RWPE2 (cell line): ENCODE measurements at regions not wholly inside any gene's neighbourhood (a gene's known extent, or its start where the extent isn't known, plus 50 kb on each side); places are given as distances from the start of the nearest gene placed in this dataset.
"Not testable (repeated sequence)": the region's sequence is repeated elsewhere in the genome, so short reads cannot be mapped to it uniquely, and the experiment has no call there.

Experiments used
- ATAC-seq: fragments of 200-7000 bp; cut with Tn5 transposase; 3 replicates; pipeline ENCODE4 v1.9.1; 2021; ENCODE audit warnings: low read depth
- DNase-seq: peaks from one replicate; pipeline ENCODE4 v3.0.0-alpha.2; 2020; ENCODE audit warnings: low spot score
- H3K27ac ChIP-seq: fragments of 450-650 bp; 2 replicates; pipeline ENCODE4 v1.5.1; 2017; ENCODE audit warnings: mild to moderate bottlenecking; ENCODE audit not compliant: poor library complexity, severe bottlenecking
- H3K27me3 ChIP-seq: fragments of 250-450 bp; sonication (Bioruptor Pico); 2 replicates; pipeline ENCODE4 v1.5.1; 2021; ENCODE audit warnings: mild to moderate bottlenecking, moderate library complexity; ENCODE audit not compliant: insufficient read depth, poor library complexity, severe bottlenecking
- H3K36me3 ChIP-seq: fragments of 250-450 bp; sonication (Bioruptor Pico); 2 replicates; pipeline ENCODE4 v1.5.1; 2020; ENCODE audit warnings: low read depth, mild to moderate bottlenecking, moderate library complexity
- H3K4me1 ChIP-seq: fragments of 250-450 bp; sonication (Bioruptor Pico); 2 replicates; pipeline ENCODE4 v1.5.1; 2021; ENCODE audit warnings: mild to moderate bottlenecking, moderate library complexity; ENCODE audit not compliant: insufficient read depth, poor library complexity, severe bottlenecking
- H3K4me3 ChIP-seq: fragments of 250-450 bp; sonication (Bioruptor Pico); 2 replicates; pipeline ENCODE4 v1.5.1; 2021; ENCODE audit warnings: mild to moderate bottlenecking, moderate library complexity; ENCODE audit not compliant: severe bottlenecking
- H3K9me3 ChIP-seq: fragments of 250-450 bp; sonication (Bioruptor Pico); 2 replicates; pipeline ENCODE4 v1.5.1; 2021; ENCODE audit warnings: mild to moderate bottlenecking, moderate library complexity; ENCODE audit not compliant: severe bottlenecking
- CTCF ChIP-seq: fragments of 450-650 bp; IDR thresholded peaks from one replicate; pipeline ENCODE4 v1.5.1; 2017; ENCODE audit warnings: mild to moderate bottlenecking, moderate library complexity; ENCODE audit not compliant: poor library complexity, severe bottlenecking

GRCh38 chr6:165837948-165838745 lies 175.1 kb upstream of the PDE10A start:
- no peak overlapping the region for H3K4me3 ChIP-seq
- H3K27ac ChIP-seq, result no peak overlapping the region
- no peaks in the 10 kb centered on the region for H3K27me3 ChIP-seq
- H3K9me3 ChIP-seq, result no peaks in the 10 kb centered on the region
- DNase-seq (no peak), ATAC-seq (no peak)
- TF ChIP-seq CTCF, result no peak
- no peaks in the 10 kb centered on the region for H3K36me3 ChIP-seq
- no peaks in the 10 kb centered on the region for H3K4me1 ChIP-seq

- H3K4me3 ChIP-seq, H3K36me3 ChIP-seq, H3K27ac ChIP-seq, DNase-seq, H3K4me1 ChIP-seq, ATAC-seq, H3K27me3 ChIP-seq, H3K9me3 ChIP-seq: not testable (repeated sequence)
Observed at GRCh38 chr6:165836648-165837047, 173.6 kb upstream of the PDE10A start.

GRCh38 chr6:165835410-165835851 lies 172.4 kb upstream of the PDE10A start:
- Histone ChIP-seq H3K36me3 (no peaks in the 10 kb centered on the region), H3K27me3 (no peaks in the 10 kb centered on the region), H3K4me1 (no peaks in the 10 kb centered on the region), H3K27ac (no peak overlapping the region), H3K4me3 (no peak overlapping the region), H3K9me3 (no peaks in the 10 kb centered on the region)
- no peak for TF ChIP-seq CTCF
- DNase-seq (no peak), ATAC-seq (peak; percentile 21; the same call in 1 of the 3 replicates)

- Histone ChIP-seq H3K9me3 (no peaks in the 10 kb centered on the region), H3K27me3 (no peaks in the 10 kb centered on the region), H3K4me3 (no peak overlapping the region), H3K27ac (no peak overlapping the region), H3K4me1 (no peaks in the 10 kb centered on the region), H3K36me3 (no peaks in the 10 kb centered on the region)
- DNase-seq (no peak), ATAC-seq (peak; percentile 33; the same call in 1 of the 3 replicates)
- no peak for TF ChIP-seq CTCF
Observed at GRCh38 chr6:165834613-165835259, 171.7 kb upstream of the PDE10A start.

- no peaks in the 10 kb centered on the region for H3K4me1 ChIP-seq
- no peak overlapping the region for H3K4me3 ChIP-seq
- H3K27me3 ChIP-seq, result no peaks in the 10 kb centered on the region
- no peaks in the 10 kb centered on the region for H3K9me3 ChIP-seq
- DNase-seq, result no peak
- TF ChIP-seq CTCF, result no peak
- H3K27ac ChIP-seq, result no peak overlapping the region
- H3K36me3 ChIP-seq, result no peaks in the 10 kb centered on the region
- ATAC-seq, result no peak
Observed at GRCh38 chr6:165833355-165833754, 170.3 kb upstream of the PDE10A start.
